HL-60 (cell line): ENCODE measurements at regions not wholly inside any gene's neighbourhood (a gene's known extent, or its start where the extent isn't known, plus 50 kb on each side); places are given as distances from the start of the nearest gene placed in this dataset.

Experiments used
- CTCF ChIP-seq: IDR thresholded peaks from one replicate; pipeline ENCODE4 v1.5.1; 2011; ENCODE audit warnings: low read length, control low read depth, inconsistent platforms; ENCODE audit not compliant: insufficient read depth
- POLR2AphosphoS5 ChIP-seq: IDR thresholded peaks from 2 replicates; pipeline ENCODE4 v1.6.1; 2012; ENCODE audit warnings: low read depth
- REST ChIP-seq: IDR thresholded peaks from 2 replicates; pipeline ENCODE4 v1.6.1; 2012; ENCODE audit warnings: low read depth; ENCODE audit not compliant: insufficient replicate concordance

DNA sequence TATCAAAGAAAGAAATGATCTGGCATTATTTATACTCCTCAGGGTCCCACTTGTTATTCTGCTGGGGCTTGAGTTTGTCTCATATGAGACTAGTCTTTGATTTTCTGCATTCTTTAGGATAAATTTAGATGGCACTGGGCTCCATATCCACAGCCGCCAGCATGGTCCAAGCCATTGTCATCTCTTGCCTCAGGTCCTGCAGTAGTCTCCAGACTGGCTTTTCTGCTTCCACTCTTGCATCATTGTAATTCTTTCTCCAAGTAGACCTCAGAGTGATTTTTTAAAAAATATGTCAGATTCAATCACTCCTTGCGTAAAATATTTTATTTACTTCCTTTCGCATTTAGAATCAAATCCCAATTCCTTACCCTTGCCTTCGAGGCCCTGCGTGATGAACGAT is 50.4 kb upstream of the ST3GAL6 start:
- TF ChIP-seq POLR2AphosphoS5: no peak
- TF ChIP-seq REST: no peak
- TF ChIP-seq CTCF: no peak
